Vagina (tissue), 2 donors: ENCODE measurements at regions not wholly inside any gene's neighbourhood (a gene's known extent, or its start where the extent isn't known, plus 50 kb on each side); places are given as distances from the start of the nearest gene placed in this dataset.

ENCODE experiments used
- DNase-seq, 2 donors: peaks; one replicate each; pipeline ENCODE4 v3.0.0-alpha.2; 2017; ENCODE audit errors: extremely low spot score in 2 of 2
- H3K27ac ChIP-seq: fragments of 200-600 bp; sonication (generic); one replicate; pipeline ENCODE4 v1.5.1; 2019
- H3K27me3 ChIP-seq: fragments of 200-600 bp; sonication (generic); one replicate; pipeline ENCODE4 v1.5.1; 2019
- H3K36me3 ChIP-seq, 2 donors: fragments of 200-600 bp; sonication (generic); one replicate each; pipeline ENCODE4 v1.5.1; 2017 to 2019
- H3K4me1 ChIP-seq: fragments of 200-600 bp; sonication (generic); one replicate; pipeline ENCODE4 v1.5.1; 2019
- H3K4me3 ChIP-seq, 2 donors: fragments of 200-600 bp; sonication (generic); 1 replicate in 1 of 2; 2 replicates in 1 of 2; pipeline ENCODE4 v1.5.1; 2016 to 2019
- H3K9me3 ChIP-seq: fragments of 200-600 bp; sonication (generic); one replicate; pipeline ENCODE4 v1.5.1; 2019
- CTCF ChIP-seq, 3 experiments: fragments of 450-650 bp in 2 of 3; fragments of 200-600 bp in 1 of 3; sonication (generic) in 1 of 3; IDR thresholded peaks; one replicate each; pipeline ENCODE4 v1.5.1; 2017 to 2019; ENCODE audit warnings: antibody characterized with exemption in 3 of 3, mild to moderate bottlenecking in 2 of 3, moderate library complexity in 2 of 3
- POLR2A ChIP-seq, 2 donors: fragments of 450-650 bp; IDR thresholded peaks; one replicate each; pipeline ENCODE4 v1.6.1; 2017; ENCODE audit warnings: antibody characterized with exemption in 2 of 2, mild to moderate bottlenecking in 2 of 2, moderate library complexity in 2 of 2
- POLR2AphosphoS5 ChIP-seq, 2 donors: sonication (generic); formaldehyde crosslinking; IDR thresholded peaks; one replicate each; pipeline ENCODE4 v1.9.0; 2017; ENCODE audit warnings: antibody characterized with exemption in 2 of 2, mild to moderate bottlenecking in 2 of 2, low read depth in 1 of 2; ENCODE audit not compliant: insufficient read depth in 1 of 2
- intact Hi-C: fragments of 100-400 bp; cut with DNase I; formaldehyde crosslinking; loops from one replicate; pipeline ENCODE4 v1.15.1; 2023

DNA sequence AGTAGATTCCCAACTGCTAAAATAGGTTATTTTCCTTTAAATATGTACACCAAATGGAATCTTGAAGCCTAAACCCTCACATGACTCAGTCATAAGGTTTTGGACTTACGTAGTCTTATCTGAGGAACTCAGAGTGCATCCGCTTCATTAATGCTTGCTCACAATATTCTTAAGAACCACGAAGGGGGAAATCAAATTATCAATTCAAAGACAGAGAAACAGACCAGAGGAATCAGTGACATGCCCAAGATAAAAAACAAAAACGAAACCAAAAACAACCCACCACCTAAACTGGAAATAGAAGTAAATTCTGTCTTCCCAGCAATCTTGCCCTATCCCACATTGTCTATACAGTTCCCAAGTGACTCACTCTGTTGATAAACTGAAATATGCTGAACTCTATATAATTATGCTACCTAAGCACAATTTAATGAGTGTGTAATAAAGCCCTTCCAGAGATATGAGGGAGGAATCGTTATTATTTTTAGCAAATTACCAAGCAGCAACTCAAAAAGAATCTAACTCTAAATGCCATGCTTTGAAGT lies 135.4 kb upstream of the CBLB start:
- intact Hi-C loops, result no loop called here
- Histone ChIP-seq H3K4me1 (no peaks in the 10 kb centered on the region), H3K27ac (no peak overlapping the region), H3K27me3 (no peaks in the 10 kb centered on the region), H3K9me3 (no peaks in the 10 kb centered on the region), H3K4me3 (no peak overlapping the region), H3K36me3 (no peaks in the 10 kb centered on the region)
- TF ChIP-seq CTCF (IDR thresholded peaks at IDR 0.05) (no peak), POLR2A (IDR thresholded peaks at IDR 0.05) (no peak), POLR2AphosphoS5 (IDR thresholded peaks at IDR 0.05; ENCODE audit: insufficient read depth in 1 of 2, low read depth in 1 of 2) (no peak)
- no peak for DNase-seq

GRCh38 chr3:106004826-106005225 lies 136.0 kb upstream of the CBLB start:
- Histone ChIP-seq H3K27me3 (no peaks in the 10 kb centered on the region), H3K27ac (no peak overlapping the region), H3K4me1 (no peaks in the 10 kb centered on the region), H3K4me3 (no peak overlapping the region), H3K36me3 (no peaks in the 10 kb centered on the region), H3K9me3 (no peaks in the 10 kb centered on the region)
- TF ChIP-seq POLR2AphosphoS5 (IDR thresholded peaks at IDR 0.05; ENCODE audit: insufficient read depth in 1 of 2, low read depth in 1 of 2) (no peak), CTCF (IDR thresholded peaks at IDR 0.05) (no peak), POLR2A (IDR thresholded peaks at IDR 0.05) (no peak)
- no peak for DNase-seq
- intact Hi-C loops, result no loop called here

GRCh38 chr3:106006001-106006400 lies 137.2 kb upstream of the CBLB start:
- intact Hi-C loops, result no loop called here
- H3K9me3 ChIP-seq, result no peaks in the 10 kb centered on the region
- no peaks in the 10 kb centered on the region for H3K27me3 ChIP-seq
- no peaks in the 10 kb centered on the region for H3K36me3 ChIP-seq
- no peak overlapping the region for H3K27ac ChIP-seq
- no peaks in the 10 kb centered on the region for H3K4me1 ChIP-seq
- DNase-seq, result no peak
- no peak overlapping the region for H3K4me3 ChIP-seq
- TF ChIP-seq POLR2A (IDR thresholded peaks at IDR 0.05), result no peak
- peak in 1 of 2 donors; percentile 46 for TF ChIP-seq POLR2AphosphoS5 (IDR thresholded peaks at IDR 0.05; ENCODE audit: insufficient read depth in 1 of 2, low read depth in 1 of 2)
- TF ChIP-seq CTCF (IDR thresholded peaks at IDR 0.05), result no peak

DNA sequence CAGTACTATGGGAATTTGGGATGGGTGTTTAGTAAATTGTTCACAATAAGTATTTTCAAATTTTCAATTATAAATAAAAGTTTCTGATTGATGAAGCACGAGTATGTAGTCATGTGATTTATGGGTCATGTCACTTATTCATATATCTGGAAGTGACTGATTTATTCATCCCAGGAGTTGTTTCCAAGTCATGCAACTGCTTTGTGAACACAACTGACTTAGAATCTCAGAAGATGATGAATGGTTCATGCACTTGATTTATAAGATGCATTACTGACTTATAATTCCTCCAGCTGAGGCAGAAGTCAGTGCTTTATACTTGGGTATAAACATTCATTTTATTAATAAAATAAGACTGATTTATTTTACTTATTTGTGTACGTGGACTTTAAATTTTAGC lies 137.8 kb upstream of the CBLB start:
- Histone ChIP-seq H3K4me1 (no peaks in the 10 kb centered on the region), H3K36me3 (no peaks in the 10 kb centered on the region), H3K27ac (no peak overlapping the region), H3K4me3 (no peak overlapping the region), H3K9me3 (no peaks in the 10 kb centered on the region), H3K27me3 (no peaks in the 10 kb centered on the region)
- TF ChIP-seq POLR2AphosphoS5 (IDR thresholded peaks at IDR 0.05; ENCODE audit: insufficient read depth in 1 of 2, low read depth in 1 of 2), result no peak
- TF ChIP-seq POLR2A (IDR thresholded peaks at IDR 0.05), result no peak
- TF ChIP-seq CTCF (IDR thresholded peaks at IDR 0.05), result no peak
- DNase-seq, result no peak
- intact Hi-C loops, result no loop called here

DNA sequence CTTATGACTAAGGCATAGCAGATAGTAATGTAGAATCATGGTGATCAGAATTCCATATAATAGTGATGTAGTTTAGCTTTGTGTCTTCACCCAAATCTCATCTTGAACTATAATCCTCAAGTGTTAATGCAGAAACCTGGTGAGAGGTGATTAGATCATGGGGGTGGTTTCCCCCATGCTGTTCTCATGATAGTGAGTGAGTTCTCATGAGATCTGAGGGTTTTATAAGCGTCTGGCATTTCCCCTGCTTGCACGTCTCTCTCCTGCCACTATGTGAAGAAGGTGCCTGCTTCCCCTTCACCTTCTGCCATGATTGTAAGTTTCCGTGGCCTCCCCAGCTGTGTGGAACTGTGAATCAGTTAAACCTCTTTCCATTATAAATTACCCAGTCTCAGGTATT lies 138.7 kb upstream of the CBLB start:
- Histone ChIP-seq H3K4me1 (no peaks in the 10 kb centered on the region), H3K27ac (no peak overlapping the region), H3K4me3 (no peak overlapping the region), H3K9me3 (no peaks in the 10 kb centered on the region), H3K27me3 (no peaks in the 10 kb centered on the region), H3K36me3 (no peaks in the 10 kb centered on the region)
- DNase-seq, result no peak
- no peak for TF ChIP-seq POLR2AphosphoS5 (IDR thresholded peaks at IDR 0.05; ENCODE audit: insufficient read depth in 1 of 2, low read depth in 1 of 2)
- TF ChIP-seq POLR2A (IDR thresholded peaks at IDR 0.05), result no peak
- no peak for TF ChIP-seq CTCF (IDR thresholded peaks at IDR 0.05)
- intact Hi-C loops, result no loop called here
